Osteoblast (primary cell): ENCODE measurements at regions not wholly inside any gene's neighbourhood (a gene's known extent, or its start where the extent isn't known, plus 50 kb on each side); places are given as distances from the start of the nearest gene placed in this dataset.

Source experiments
- DNase-seq: peaks from one replicate; pipeline ENCODE4 v3.0.0; 2011; ENCODE audit warnings: low spot score, mixed read lengths; ENCODE audit not compliant: insufficient read length; ENCODE audit errors: missing footprints
- H2AFZ ChIP-seq: 2 replicates; pipeline ENCODE4 v1.6.0; 2011; ENCODE audit warnings: mild to moderate bottlenecking, low read length
- H3K27ac ChIP-seq: 2 replicates; pipeline ENCODE4 v1.5.1; 2011; ENCODE audit warnings: mild to moderate bottlenecking, low read depth, low read length, moderate library complexity
- H3K27me3 ChIP-seq: 2 replicates; pipeline ENCODE4 v1.6.0; 2012; ENCODE audit warnings: mild to moderate bottlenecking, control low read depth, inconsistent platforms, low read length, moderate library complexity; ENCODE audit not compliant: insufficient read depth
- H3K36me3 ChIP-seq: 2 replicates; pipeline ENCODE4 v1.5.1; 2011; ENCODE audit warnings: mild to moderate bottlenecking, low read length, control low read depth, moderate library complexity; ENCODE audit not compliant: insufficient read depth
- H3K4me1 ChIP-seq: 2 replicates; pipeline ENCODE4 v1.5.1; 2011; ENCODE audit warnings: mild to moderate bottlenecking, low read length, control low read depth, moderate library complexity; ENCODE audit not compliant: insufficient read depth
- H3K4me2 ChIP-seq: 2 replicates; pipeline ENCODE4 v1.6.0; 2011; ENCODE audit warnings: mild to moderate bottlenecking, low read length; ENCODE audit not compliant: insufficient read depth
- H3K4me3 ChIP-seq: fragments of 200-600 bp; sonication (generic); 3 replicates; pipeline ENCODE4 v1.5.1; 2012; ENCODE audit warnings: mild to moderate bottlenecking, low read length, inconsistent platforms; ENCODE audit not compliant: insufficient read depth
- H3K79me2 ChIP-seq: 2 replicates; pipeline ENCODE4 v1.6.0; 2012; ENCODE audit warnings: mild to moderate bottlenecking, low read length, control low read depth, inconsistent platforms; ENCODE audit not compliant: insufficient read depth
- H3K9me3 ChIP-seq: 2 replicates; pipeline ENCODE4 v1.5.1; 2011; ENCODE audit warnings: low read depth, low read length, control low read depth
- H4K20me1 ChIP-seq: 2 replicates; pipeline ENCODE4 v1.6.0; 2012; ENCODE audit warnings: mild to moderate bottlenecking, low read length, control low read depth; ENCODE audit not compliant: insufficient read depth
- TF ChIP-seq, protein P1 (sequence below): IDR thresholded peaks from 2 replicates; pipeline ENCODE4 v1.5.1; 2011; ENCODE audit warnings: mild to moderate bottlenecking, low read depth, low read length, moderate library complexity; ENCODE audit errors: extremely low read depth

DNA sequence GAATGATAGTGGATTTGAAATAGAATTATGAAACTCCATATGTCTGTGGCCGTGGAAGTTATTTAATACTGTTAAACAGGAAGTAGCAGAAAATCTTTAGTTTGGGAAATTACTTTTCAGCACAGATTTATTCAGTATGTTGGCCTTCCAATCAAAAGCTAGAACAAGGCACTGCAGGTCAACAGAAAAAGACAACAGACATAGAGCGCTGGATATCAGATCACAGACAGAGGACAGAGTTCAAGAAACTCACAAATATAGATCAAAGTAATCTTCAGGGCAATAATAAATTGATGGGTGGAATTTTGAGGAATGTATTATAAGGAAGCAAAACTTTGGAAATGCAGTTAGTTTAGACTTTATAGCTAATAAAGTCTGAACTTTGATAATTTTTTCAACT, 159.5 kb upstream of the TMCO5A start:
- no peaks in the 10 kb centered on the region for H4K20me1 ChIP-seq
- H3K9me3 ChIP-seq = no peaks in the 10 kb centered on the region
- no peak overlapping the region for H2AFZ ChIP-seq
- no peaks in the 10 kb centered on the region for H3K79me2 ChIP-seq
- H3K4me1 ChIP-seq = peaks cover 33% of the 10 kb centered on the region
- H3K27me3 ChIP-seq = no peaks in the 10 kb centered on the region
- no peak overlapping the region for H3K4me3 ChIP-seq
- no peaks in the 10 kb centered on the region for H3K36me3 ChIP-seq
- DNase-seq = no peak
- no peak overlapping the region for H3K4me2 ChIP-seq
- TF ChIP-seq, protein P1, sequence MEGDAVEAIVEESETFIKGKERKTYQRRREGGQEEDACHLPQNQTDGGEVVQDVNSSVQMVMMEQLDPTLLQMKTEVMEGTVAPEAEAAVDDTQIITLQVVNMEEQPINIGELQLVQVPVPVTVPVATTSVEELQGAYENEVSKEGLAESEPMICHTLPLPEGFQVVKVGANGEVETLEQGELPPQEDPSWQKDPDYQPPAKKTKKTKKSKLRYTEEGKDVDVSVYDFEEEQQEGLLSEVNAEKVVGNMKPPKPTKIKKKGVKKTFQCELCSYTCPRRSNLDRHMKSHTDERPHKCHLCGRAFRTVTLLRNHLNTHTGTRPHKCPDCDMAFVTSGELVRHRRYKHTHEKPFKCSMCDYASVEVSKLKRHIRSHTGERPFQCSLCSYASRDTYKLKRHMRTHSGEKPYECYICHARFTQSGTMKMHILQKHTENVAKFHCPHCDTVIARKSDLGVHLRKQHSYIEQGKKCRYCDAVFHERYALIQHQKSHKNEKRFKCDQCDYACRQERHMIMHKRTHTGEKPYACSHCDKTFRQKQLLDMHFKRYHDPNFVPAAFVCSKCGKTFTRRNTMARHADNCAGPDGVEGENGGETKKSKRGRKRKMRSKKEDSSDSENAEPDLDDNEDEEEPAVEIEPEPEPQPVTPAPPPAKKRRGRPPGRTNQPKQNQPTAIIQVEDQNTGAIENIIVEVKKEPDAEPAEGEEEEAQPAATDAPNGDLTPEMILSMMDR = no peak
- H3K27ac ChIP-seq = no peak overlapping the region

DNA sequence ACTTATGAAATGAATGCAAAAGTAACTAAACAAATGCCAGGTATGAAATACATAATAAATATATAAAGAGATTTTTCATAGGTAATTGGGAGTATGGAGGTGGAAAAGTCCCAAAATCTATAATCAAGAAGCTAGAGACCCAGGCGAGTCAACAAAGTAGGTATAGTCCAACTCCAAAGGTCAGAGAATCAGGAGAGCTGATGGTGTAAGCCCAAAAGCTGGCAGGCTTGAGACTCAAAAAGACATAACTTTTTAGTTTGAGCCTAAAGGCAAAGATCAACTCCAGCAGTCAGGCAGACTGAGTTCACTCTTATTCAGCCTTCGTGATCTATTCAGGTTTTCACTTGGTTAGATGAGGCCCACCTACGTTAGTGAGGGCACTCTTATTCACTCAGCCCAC, 157.4 kb upstream of the TMCO5A start:
- H3K4me2 ChIP-seq = no peak overlapping the region
- no peak overlapping the region for H3K4me3 ChIP-seq
- H2AFZ ChIP-seq = no peak overlapping the region
- no peaks in the 10 kb centered on the region for H3K36me3 ChIP-seq
- H3K27ac ChIP-seq = no peak overlapping the region
- DNase-seq = no peak
- TF ChIP-seq, protein P1 = no peak
- no peaks in the 10 kb centered on the region for H3K9me3 ChIP-seq
- no peaks in the 10 kb centered on the region for H3K79me2 ChIP-seq
- no peaks in the 10 kb centered on the region for H3K27me3 ChIP-seq
- H3K4me1 ChIP-seq = peaks cover 23% of the 10 kb centered on the region
- no peaks in the 10 kb centered on the region for H4K20me1 ChIP-seq

DNA sequence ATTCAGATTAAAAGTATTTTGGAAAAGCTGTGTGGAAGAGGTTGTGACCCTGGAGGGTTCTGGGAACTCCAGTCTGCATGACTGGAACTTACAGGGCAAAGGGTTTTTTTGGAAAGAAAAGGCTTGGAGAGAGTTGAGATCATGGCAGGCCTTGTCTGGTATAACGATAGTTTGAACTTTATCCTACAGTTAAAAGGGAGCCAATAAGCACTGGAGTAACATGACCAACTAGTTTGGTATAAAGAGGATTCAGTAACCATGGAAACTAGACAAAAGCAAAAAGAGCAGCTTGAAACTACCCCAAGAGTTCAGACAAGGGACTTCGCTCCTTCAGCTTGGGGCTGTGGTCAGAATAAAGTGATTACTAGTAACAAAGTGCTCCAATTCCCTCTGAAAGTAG, 151.2 kb upstream of the TMCO5A start:
- Histone ChIP-seq H3K9me3 (no peaks in the 10 kb centered on the region), H3K27ac (no peak overlapping the region), H3K4me2 (no peak overlapping the region), H3K27me3 (no peaks in the 10 kb centered on the region), H3K79me2 (no peaks in the 10 kb centered on the region), H3K36me3 (no peaks in the 10 kb centered on the region), H3K4me3 (no peak overlapping the region), H4K20me1 (no peaks in the 10 kb centered on the region), H2AFZ (no peak overlapping the region), H3K4me1 (peaks cover 4% of the 10 kb centered on the region)
- DNase-seq = no peak
- TF ChIP-seq, protein P1 = no peak

DNA sequence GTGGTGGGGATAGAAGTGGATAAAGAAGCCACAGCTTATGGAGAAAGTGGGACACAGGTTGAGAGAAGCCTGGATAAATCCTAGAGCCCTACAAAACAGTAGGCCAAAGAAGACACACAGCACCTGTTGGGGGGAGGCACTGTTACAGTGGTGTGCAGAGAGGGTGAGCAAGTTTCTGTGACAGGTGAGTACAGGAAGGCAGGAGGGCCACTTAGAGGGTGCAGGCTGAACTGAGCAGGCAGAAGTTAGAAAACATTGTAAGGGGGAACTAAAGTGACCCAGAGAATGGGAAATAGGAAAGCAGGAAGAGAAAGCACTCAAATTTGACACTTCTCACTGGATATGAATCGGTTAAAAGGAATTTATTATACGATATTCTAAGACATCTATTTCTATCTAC, 146.1 kb upstream of the TMCO5A start:
- peaks cover 30% of the 10 kb centered on the region for H3K4me1 ChIP-seq
- H3K9me3 ChIP-seq = no peaks in the 10 kb centered on the region
- no peaks in the 10 kb centered on the region for H3K27me3 ChIP-seq
- no peak for DNase-seq
- TF ChIP-seq, protein P1 = no peak
- no peaks in the 10 kb centered on the region for H3K79me2 ChIP-seq
- peak overlapping the region; percentile 74 for H2AFZ ChIP-seq
- no peak overlapping the region for H3K4me3 ChIP-seq
- no peak overlapping the region for H3K4me2 ChIP-seq
- H4K20me1 ChIP-seq = no peaks in the 10 kb centered on the region
- no peaks in the 10 kb centered on the region for H3K36me3 ChIP-seq
- H3K27ac ChIP-seq = no peak overlapping the region
